ENCODE measurements at regions not wholly inside any gene's neighbourhood (a gene's known extent, or its start where the extent isn't known, plus 50 kb on each side); places are given as distances from the start of the nearest gene placed in this dataset.

- TF ChIP-seq CTCF (conservative IDR thresholded peaks at IDR 0.05), result no peak
- TF ChIP-seq ZFX (IDR thresholded peaks at IDR 0.05), result no peak
These were observed 107.1 kb downstream of the SLC6A15 start for GRCh38 chr12:84805474-84805858.
